ENCODE measurements at regions not wholly inside any gene's neighbourhood (a gene's known extent, or its start where the extent isn't known, plus 50 kb on each side); places are given as distances from the start of the nearest gene placed in this dataset.

GRCh38 chr6:132017942-132018341 lies 66.8 kb upstream of the CCN2 start:
- POLR2A ChIA-PET, result no interaction called here

More at GRCh38 chr6:132017942-132018341, 66.8 kb upstream of the CCN2 start:
- ChIA-PET RAD21 (ENCODE audit: low non-redundant PET in 1 of 2, low total read pairs in 2 of 2, uncharacterized antibody in 2 of 2, unreplicated experiment in 2 of 2) (no interaction called here), CTCF (no interaction called here)
- Histone ChIP-seq H3K4me2 (ENCODE audit: low read length) (no peak overlapping the region), H3K27me3 (ENCODE audit: insufficient read depth, low read length) (no peaks in the 10 kb centered on the region), H3K4me1 (ENCODE audit: control insufficient read depth in 1 of 2, insufficient read depth in 2 of 2, low read length in 2 of 2) (peaks cover 0 to 5% of the 10 kb centered on the region in 2 experiments; a peak in 1 of 4 replicates), H3K4me3 (replicated peaks in 1 of 2; ENCODE audit: low read depth in 1 of 2, low read length in 2 of 2) (no peak overlapping the region), H3K9me3 (ENCODE audit: control insufficient read depth in 1 of 2, insufficient read depth in 1 of 2, low read depth in 1 of 2, low read length in 2 of 2) (no peaks in the 10 kb centered on the region), H3K79me2 (ENCODE audit: insufficient read depth, low read length) (no peaks in the 10 kb centered on the region), H4K20me1 (ENCODE audit: insufficient read depth) (no peaks in the 10 kb centered on the region), H3K27ac (ENCODE audit: low read depth, low read length) (no peak overlapping the region), H3K9me2 (ENCODE audit: insufficient read depth) (no peaks in the 10 kb centered on the region), H2AFZ (ENCODE audit: low read depth, low read length, poor library complexity, severe bottlenecking) (peak overlapping the region; percentile 55), H3K9ac (ENCODE audit: low read length) (no peak overlapping the region), H3K36me3 (ENCODE audit: control insufficient read depth in 1 of 2, insufficient read depth in 2 of 2, low read length in 2 of 2) (no peaks in the 10 kb centered on the region)
- BruUV-seq (replicated peaks), result no TSS peak
- DNase-seq (ENCODE audit: low read depth, low spot score) (no peak), ATAC-seq (no peak)
- intact Hi-C loops (cut with micrococcal nuclease), result no loop called here
- TF ChIP-seq EZH2 (IDR thresholded peaks at IDR 0.05) (no peak), SIN3A (IDR thresholded peaks at IDR 0.05; ENCODE audit: low read depth) (no peak), EZH2phosphoT487 (IDR thresholded peaks at IDR 0.05; ENCODE audit: borderline replicate concordance) (no peak), ELF1 (IDR thresholded peaks at IDR 0.05; ENCODE audit: borderline replicate concordance, low read depth) (no peak), YY1 (IDR thresholded peaks at IDR 0.05; ENCODE audit: extremely low read depth, insufficient replicate concordance, low read depth, low read length) (no peak), EGR1 (IDR thresholded peaks at IDR 0.05; ENCODE audit: low read depth) (no peak), FOSL1 (IDR thresholded peaks at IDR 0.05; ENCODE audit: low read depth) (no peak), CTCF (IDR thresholded peaks at IDR 0.05 in 2 of 3, conservative IDR thresholded peaks at IDR 0.05 in 1 of 3; ENCODE audit: borderline replicate concordance in 1 of 3, insufficient read depth in 1 of 3, low read depth in 2 of 3, low read length in 2 of 3) (no peak), TCF7L2 (IDR thresholded peaks at IDR 0.05; ENCODE audit: borderline replicate concordance, extremely low read depth, insufficient read depth, insufficient read length) (no peak), ZNF274 (IDR thresholded peaks at IDR 0.05; ENCODE audit: low read depth, low read length) (no peak), ZBTB33 (IDR thresholded peaks at IDR 0.05; ENCODE audit: extremely low read depth, insufficient replicate concordance, low read length) (no peak), CBX3 (IDR thresholded peaks at IDR 0.05; ENCODE audit: low read depth) (no peak), MAX (IDR thresholded peaks at IDR 0.05) (no peak), SP1 (IDR thresholded peaks at IDR 0.05; ENCODE audit: low read depth) (no peak), POLR2A (IDR thresholded peaks at IDR 0.05; ENCODE audit: borderline replicate concordance, extremely low read depth, insufficient read depth, insufficient read length) (no peak)

Data from HCT116 (cell line).